GM12878 (cell line): ENCODE measurements at regions not wholly inside any gene's neighbourhood (a gene's known extent, or its start where the extent isn't known, plus 50 kb on each side); places are given as distances from the start of the nearest gene placed in this dataset.
A peak's percentile ranks its signal among the peaks of the same experiment; 100 is the strongest.

Source experiments
- ATAC-seq: fragments of 200-7000 bp; cut with Tn5 transposase; 3 replicates; pipeline ENCODE4 v1.9.1; 2020; ENCODE audit warnings: mild to moderate bottlenecking, moderate library complexity
- BruUV-seq: library from RNA; stranded (reverse); fragments of 400-500 nt; replicated peaks from 2 replicates; lab custom pipeline; 2021; lab: Mats Ljungman, UMichigan
- CTCF ChIA-PET: fragments of 300-600 bp; sonication (Branson Sonifier 250); formaldehyde crosslinking; extraction: SDS; loops from one replicate; lab custom pipeline; 2021; ENCODE audit warnings: inconsistent platforms; lab: Yijun Ruan, JAX
- POLR2A ChIA-PET: fragments of 350-600 bp; formaldehyde crosslinking; extraction: SDS; loops from one replicate; lab custom pipeline; 2021; ENCODE audit warnings: inconsistent platforms; lab: Charles Lee
- RAD21 ChIA-PET: fragments of 300-600 bp; sonication (Branson Sonifier 250); formaldehyde crosslinking; loops from one replicate; lab custom pipeline; 2023; ENCODE audit warnings: antibody characterized with exemption; ENCODE audit not compliant: unreplicated experiment; lab: Charles Lee
- SMC1A ChIA-PET: fragments of 300-600 bp; sonication (Branson Sonifier 250); formaldehyde crosslinking; loops from one replicate; lab custom pipeline; 2023; ENCODE audit not compliant: unreplicated experiment, uncharacterized antibody; lab: Charles Lee
- DNase-seq: peaks from one replicate; pipeline ENCODE4 v3.0.0-alpha.2; 2011; ENCODE audit warnings: low read depth, low spot score
- FAIRE-seq: peaks from 3 replicates; lab custom pipeline; 2011; peaks lifted over from hg19 to GRCh38; lab: Jason Lieb, UNC
- H2AFZ ChIP-seq: 2 replicates; pipeline ENCODE4 v1.6.0; 2011; ENCODE audit warnings: low read depth, low read length, control low read depth; ENCODE audit not compliant: control insufficient read depth
- H3K27ac ChIP-seq: 2 replicates; pipeline ENCODE4 v1.5.1; 2011; ENCODE audit warnings: control low read depth; ENCODE audit not compliant: control insufficient read depth, insufficient read depth
- H3K27me3 ChIP-seq, 2 experiments: replicated peaks in 1 of 2; 2 replicates each; pipeline versions ENCODE4 v1.6.0 to v1.6.1; 2011; ENCODE audit warnings: low read length in 1 of 2; ENCODE audit not compliant: control insufficient read depth in 2 of 2, insufficient read depth in 2 of 2
- H3K36me3 ChIP-seq, 2 experiments: 2 replicates each; pipeline ENCODE4 v1.5.1; 2011; ENCODE audit warnings: low read length in 1 of 2; ENCODE audit not compliant: control insufficient read depth in 2 of 2, insufficient read depth in 2 of 2
- H3K4me1 ChIP-seq: 2 replicates; pipeline ENCODE4 v1.6.1; 2011; ENCODE audit warnings: mild to moderate bottlenecking, low read length, moderate library complexity, mixed read lengths; ENCODE audit not compliant: control insufficient read depth, insufficient read depth
- H3K4me2 ChIP-seq: 2 replicates; pipeline ENCODE4 v1.6.0; 2011; ENCODE audit warnings: control low read depth; ENCODE audit not compliant: control insufficient read depth, insufficient read depth
- H3K4me3 ChIP-seq: fragments of 200-600 bp; sonication (generic); 2 replicates; pipeline ENCODE4 v1.5.1; 2016
- H3K79me2 ChIP-seq: 2 replicates; pipeline ENCODE4 v1.6.0; 2011; ENCODE audit warnings: low read length; ENCODE audit not compliant: control insufficient read depth, insufficient read depth
- H3K9ac ChIP-seq: 2 replicates; pipeline ENCODE4 v1.8.0; 2011; ENCODE audit warnings: low read length, control low read depth, mixed read lengths; ENCODE audit not compliant: control insufficient read depth, insufficient read depth
- H3K9me3 ChIP-seq: replicated peaks from 3 replicates; pipeline ENCODE4 v1.5.1; 2011; ENCODE audit warnings: mild to moderate bottlenecking, low read length; ENCODE audit not compliant: control insufficient read depth, insufficient read depth
- H4K20me1 ChIP-seq: 2 replicates; pipeline ENCODE4 v1.6.0; 2011; ENCODE audit not compliant: control insufficient read depth, insufficient read depth
- BCL11A ChIP-seq: IDR thresholded peaks from 2 replicates; pipeline ENCODE4 v1.6.1; 2011; ENCODE audit warnings: low read depth, low read length
- BCLAF1 ChIP-seq: fragments of 450-650 bp; IDR thresholded peaks from 2 replicates; pipeline ENCODE4 v1.6.1; 2017; ENCODE audit warnings: antibody characterized with exemption, mild to moderate bottlenecking, moderate library complexity
- CREB1 ChIP-seq: IDR thresholded peaks from 2 replicates; pipeline ENCODE4 v1.6.1; 2012; ENCODE audit warnings: low read depth, mild to moderate bottlenecking, inconsistent platforms
- DPF2 ChIP-seq: fragments of 450-650 bp; IDR thresholded peaks from 2 replicates; pipeline ENCODE4 v1.6.1; 2017; ENCODE audit warnings: mild to moderate bottlenecking
- EED ChIP-seq: sonication (generic); IDR thresholded peaks from 2 replicates; pipeline ENCODE4 v1.6.1; 2016; ENCODE audit warnings: antibody characterized with exemption, low read depth
- EGR1 ChIP-seq, 2 experiments: IDR thresholded peaks; 1 replicate in 1 of 2; 2 replicates in 1 of 2; pipeline ENCODE4 v1.6.1; 2011 to 2012; ENCODE audit warnings: low read depth in 2 of 2, low read length in 2 of 2, borderline replicate concordance in 1 of 2, mild to moderate bottlenecking in 1 of 2, moderate library complexity in 1 of 2
- EP300 ChIP-seq, 2 experiments: fragments of 150-350 bp in 1 of 2; IDR thresholded peaks; 2 replicates each; pipeline ENCODE4 v1.6.1; 2011 to 2012; ENCODE audit warnings: low read depth in 2 of 2, low read length in 2 of 2, borderline replicate concordance in 1 of 2, improper control_type of control experiment in 1 of 2, inconsistent platforms in 1 of 2; ENCODE audit not compliant: control insufficient read depth in 1 of 2
- LARP7 ChIP-seq: fragments of 450-650 bp; IDR thresholded peaks from 2 replicates; pipeline ENCODE4 v1.6.1; 2017; ENCODE audit warnings: mild to moderate bottlenecking
- MEF2A ChIP-seq: IDR thresholded peaks from 2 replicates; pipeline ENCODE4 v1.6.1; 2011; ENCODE audit warnings: low read depth, mild to moderate bottlenecking, low read length, moderate library complexity; ENCODE audit not compliant: insufficient read depth
- MTA3 ChIP-seq: IDR thresholded peaks from 2 replicates; pipeline ENCODE4 v1.6.1; 2012; ENCODE audit warnings: low read length, inconsistent platforms, borderline replicate concordance
- NFYB ChIP-seq: IDR thresholded peaks from 2 replicates; pipeline ENCODE4 v1.6.1; 2011; ENCODE audit warnings: low read depth, mild to moderate bottlenecking, low read length, improper control_type of control experiment, moderate library complexity; ENCODE audit not compliant: insufficient read depth
- RAD51 ChIP-seq: fragments of 450-650 bp; IDR thresholded peaks from 2 replicates; pipeline ENCODE4 v1.6.1; 2016; ENCODE audit warnings: moderate library complexity, mild to moderate bottlenecking, inconsistent platforms
- SPI1 ChIP-seq: IDR thresholded peaks from 2 replicates; pipeline ENCODE4 v1.6.1; 2011; ENCODE audit warnings: low read depth, mild to moderate bottlenecking, low read length, moderate library complexity, borderline replicate concordance; ENCODE audit not compliant: insufficient read depth
- SRF ChIP-seq, 2 experiments: IDR thresholded peaks; 2 replicates each; pipeline ENCODE4 v1.6.1; 2011; ENCODE audit warnings: low read depth in 2 of 2, low read length in 2 of 2, mild to moderate bottlenecking in 1 of 2, moderate library complexity in 1 of 2
- YBX1 ChIP-seq: fragments of 450-650 bp; IDR thresholded peaks from 2 replicates; pipeline ENCODE4 v1.6.1; 2016; ENCODE audit warnings: antibody characterized with exemption
- WGBS: methylation state at CpG from one replicate; pipeline ENCODE4 v1.1.6; 2016; ENCODE audit warnings: low lambda C conversion rate; ENCODE audit not compliant: insufficient replicate concordance, insufficient coverage; ENCODE audit errors: missing lambda C conversion rate; 5-methylcytosine and 5-hydroxymethylcytosine counted together
- in situ Hi-C: fragments of 300-500 bp; cut with MboI; formaldehyde crosslinking; loops from 9 replicates; pipeline ENCODE4 v1.14.3; 2018; ENCODE audit warnings: mixed read lengths
- intact Hi-C: fragments of 100-400 bp; cut with micrococcal nuclease; formaldehyde crosslinking; loops from one replicate; pipeline ENCODE4 v1.14.2; 2022; ENCODE audit not compliant: unreplicated experiment
- TF ChIP-seq, protein P1 (sequence below): IDR thresholded peaks from 2 replicates; pipeline ENCODE4 v1.6.1; 2011; ENCODE audit warnings: borderline replicate concordance, low read depth, mild to moderate bottlenecking, moderate library complexity, low read length; ENCODE audit not compliant: insufficient read depth, poor library complexity, severe bottlenecking

GRCh38 chr12:75944097-75944904, 87.3 kb downstream of the PHLDA1 start:
- RAD21 ChIA-PET, result interaction anchor here (0.8 to 1.9 kb wide), 8 partner anchors 11 to 302 kb away, joined by 3 to 6 read pairs (median 6); partner anchors contain the start of gene PHLDA1
- Histone ChIP-seq H3K27ac (peak overlapping the region; percentile 37), H2AFZ (peak overlapping the region; percentile 52), H3K36me3 (no peaks in the 10 kb centered on the region), H3K27me3 (no peaks in the 10 kb centered on the region), H3K4me2 (peak overlapping the region; percentile 60), H3K79me2 (no peaks in the 10 kb centered on the region), H3K9me3 (no peaks in the 10 kb centered on the region; the same call in 2 of the 3 replicates), H3K4me1 (peaks cover 18% of the 10 kb centered on the region), H3K4me3 (no peak overlapping the region), H4K20me1 (no peaks in the 10 kb centered on the region), H3K9ac (no peak overlapping the region)
- SMC1A ChIA-PET, result interaction anchor here (0.6 to 6.1 kb wide), 13 partner anchors 10 to 384 kb away, joined by 3 to 44 read pairs (median 4); no protein-coding TSS in a partner anchor
- WGBS, result 0% methylated on average over 1 of the region's 1 CpG
- intact Hi-C loops (loop anchor here (1.0 to 2.0 kb wide), 3 partner anchors 10 to 86 kb away; partner anchors contain the start of gene PHLDA1), in situ Hi-C loops (no loop called here)
- ATAC-seq (peak; percentile 92), FAIRE-seq (peak; percentile 77), DNase-seq (peak; percentile 54)
- no TSS peak for BruUV-seq
- CTCF ChIA-PET, result interaction anchor here (0.6 to 2.0 kb wide), 6 partner anchors 9 to 87 kb away, joined by 3 to 5 read pairs (median 3); partner anchors contain the start of gene PHLDA1
- POLR2A ChIA-PET, result interaction anchor here (0.6 to 2.0 kb wide), 10 partner anchors 9 to 417 kb away, joined by 3 to 9 read pairs (median 3); no protein-coding TSS in a partner anchor
- TF ChIP-seq RAD51 (no peak), BCLAF1 (no peak), MEF2A (0 out of 2 replicates have a peak, but pooled peaks have one; percentile 26), BCL11A (no peak), YBX1 (no peak), LARP7 (no peak), EED (peak; percentile 75), EGR1 (IDR thresholded peaks at IDR 0.05; ENCODE audit: borderline replicate concordance in 1 of 2, low read depth in 2 of 2, low read length in 2 of 2) (peak in 1 of 2 experiments; percentile 17; a peak in 1 of 3 replicates), SRF (IDR thresholded peaks at IDR 0.05; ENCODE audit: low read depth in 2 of 2, low read length in 2 of 2) (no peak), NFYB (no peak), DPF2 (peak; percentile 41; the same call in 1 of the 2 replicates), MTA3 (peak; percentile 62; the same call in 1 of the 2 replicates), CREB1 (peak; percentile 20; the same call in 1 of the 2 replicates), SPI1 (peak; percentile 55; the same call in 1 of the 2 replicates), EP300 (IDR thresholded peaks at IDR 0.05; ENCODE audit: borderline replicate concordance in 1 of 2, control insufficient read depth in 1 of 2, low read depth in 2 of 2, low read length in 2 of 2) (0 out of 4 replicates have a peak, but pooled peaks of 1 of the 2 experiments have one; percentile 24)
- TF ChIP-seq, protein P1, sequence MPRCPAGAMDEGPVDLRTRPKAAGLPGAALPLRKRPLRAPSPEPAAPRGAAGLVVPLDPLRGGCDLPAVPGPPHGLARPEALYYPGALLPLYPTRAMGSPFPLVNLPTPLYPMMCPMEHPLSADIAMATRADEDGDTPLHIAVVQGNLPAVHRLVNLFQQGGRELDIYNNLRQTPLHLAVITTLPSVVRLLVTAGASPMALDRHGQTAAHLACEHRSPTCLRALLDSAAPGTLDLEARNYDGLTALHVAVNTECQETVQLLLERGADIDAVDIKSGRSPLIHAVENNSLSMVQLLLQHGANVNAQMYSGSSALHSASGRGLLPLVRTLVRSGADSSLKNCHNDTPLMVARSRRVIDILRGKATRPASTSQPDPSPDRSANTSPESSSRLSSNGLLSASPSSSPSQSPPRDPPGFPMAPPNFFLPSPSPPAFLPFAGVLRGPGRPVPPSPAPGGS, result no peak
